K562 (cell line): ENCODE measurements at regions not wholly inside any gene's neighbourhood (a gene's known extent, or its start where the extent isn't known, plus 50 kb on each side); places are given as distances from the start of the nearest gene placed in this dataset.

Experiments
- ARID1B ChIP-seq: fragments of 450-650 bp; IDR thresholded peaks from 2 replicates; pipeline ENCODE4 v1.6.1; 2016; ENCODE audit warnings: antibody characterized with exemption, mild to moderate bottlenecking, inconsistent platforms
- DMBX1 ChIP-seq: fragments of 250-450 bp; sonication (Bioruptor Pico); IDR thresholded peaks from 2 replicates; pipeline ENCODE4 v1.8.0; 2022; ENCODE audit warnings: inconsistent platforms, mild to moderate bottlenecking, moderate library complexity, borderline replicate concordance
- EZH2 ChIP-seq: IDR thresholded peaks from 2 replicates; pipeline ENCODE4 v1.6.1; 2012; ENCODE audit warnings: low read depth, mild to moderate bottlenecking, inconsistent platforms, low read length, borderline replicate concordance
- NKRF ChIP-seq: fragments of 450-650 bp; IDR thresholded peaks from 2 replicates; pipeline ENCODE4 v1.6.1; 2016; ENCODE audit warnings: borderline replicate concordance
- NR2C2 ChIP-seq, 2 experiments: fragments of 200-800 bp in 1 of 2; sonication (Bioruptor generic) in 1 of 2; sonication (generic) in 1 of 2; formaldehyde crosslinking in 1 of 2; IDR thresholded peaks; 2 replicates each; pipeline versions ENCODE4 v1.6.1 to v1.8.0; 2016 to 2022; ENCODE audit warnings: mild to moderate bottlenecking in 1 of 2, missing compliant biosample characterization in 1 of 2, missing genetic modification characterization in 1 of 2, missing genetic modification reagents in 1 of 2
- PRMT5 ChIP-seq: sonication (generic); formaldehyde crosslinking; IDR thresholded peaks from 2 replicates; pipeline ENCODE4 v1.5.0; 2020; ENCODE audit warnings: missing genetic modification reagents
- TOE1 ChIP-seq, 2 experiments: fragments of 450-650 bp in 1 of 2; sonication (generic) in 1 of 2; formaldehyde crosslinking in 1 of 2; IDR thresholded peaks; 2 replicates each; pipeline versions ENCODE4 v1.7.1 to v1.8.0; 2016 to 2022; ENCODE audit warnings: borderline replicate concordance in 2 of 2, mild to moderate bottlenecking in 2 of 2, antibody characterized with exemption in 1 of 2, inconsistent platforms in 1 of 2, low read depth in 1 of 2, missing genetic modification reagents in 1 of 2, moderate library complexity in 1 of 2
- ZNF407 ChIP-seq: fragments of 450-650 bp; IDR thresholded peaks from 2 replicates; pipeline ENCODE4 v1.6.1; 2016; ENCODE audit warnings: low read depth
- ZNF639 ChIP-seq, 2 experiments: fragments of 200-800 bp in 1 of 2; sonication (Bioruptor generic) in 1 of 2; sonication (generic) in 1 of 2; formaldehyde crosslinking in 1 of 2; IDR thresholded peaks in 1 of 2; conservative IDR thresholded peaks in 1 of 2; 2 replicates each; pipeline versions ENCODE4 v1.5.0 to v1.6.1; 2016 to 2020; ENCODE audit warnings: missing compliant biosample characterization in 1 of 2, missing genetic modification characterization in 1 of 2, missing genetic modification reagents in 1 of 2
- ZNF76 ChIP-seq: fragments of 250-450 bp; sonication (Bioruptor Pico); IDR thresholded peaks from 2 replicates; pipeline ENCODE4 v1.4.0; 2020; ENCODE audit warnings: mild to moderate bottlenecking, moderate library complexity, borderline replicate concordance
- ZNF79 ChIP-seq: fragments of 250-450 bp; sonication (Bioruptor Pico); IDR thresholded peaks from 2 replicates; pipeline ENCODE4 v1.4.0; 2020; ENCODE audit warnings: low read depth, mild to moderate bottlenecking, moderate library complexity

- TF ChIP-seq ZNF407 (no peak), ZNF76 (CRISPR knock-in tag) (no peak), ZNF639 (CRISPR knock-in tag; conservative IDR thresholded peaks at IDR 0.05 in 1 of 2, IDR thresholded peaks at IDR 0.05 in 1 of 2) (0 out of 4 replicates have a peak, but pooled peaks of 1 of the 2 experiments have one; percentile 54), EZH2 (no peak), TOE1 (IDR thresholded peaks at IDR 0.05; ENCODE audit: borderline replicate concordance) (0 out of 2 replicates have a peak, but pooled peaks have one; percentile 42), TOE1 (CRISPR knock-in tag; IDR thresholded peaks at IDR 0.05; ENCODE audit: borderline replicate concordance, low read depth) (no peak), PRMT5 (CRISPR knock-in tag) (no peak), ARID1B (peak; percentile 17; the same call in 1 of the 2 replicates), NKRF (no peak), DMBX1 (no peak), NR2C2 (CRISPR knock-in tag; IDR thresholded peaks at IDR 0.05) (no peak), NR2C2 (tag; IDR thresholded peaks at IDR 0.05) (peak; percentile 50), ZNF79 (CRISPR knock-in tag) (no peak)
Observed at GRCh38 chr7:155198196-155198892, 99.3 kb upstream of the INSIG1 start (continued).
